OCI-LY7 (cell line): ENCODE measurements at regions not wholly inside any gene's neighbourhood (a gene's known extent, or its start where the extent isn't known, plus 50 kb on each side); places are given as distances from the start of the nearest gene placed in this dataset.
A peak's percentile ranks its signal among the peaks of the same experiment; 100 is the strongest.

ENCODE experiments used
- BruUV-seq: library from RNA; stranded (reverse); fragments of 400-500 nt; replicated peaks from 2 replicates; lab custom pipeline; 2021; lab: Mats Ljungman, UMichigan
- CTCF ChIA-PET: fragments of 300-600 bp; sonication (Branson Sonifier 250); formaldehyde crosslinking; loops from one replicate; lab custom pipeline; 2022; ENCODE audit warnings: antibody characterized with exemption; ENCODE audit not compliant: unreplicated experiment; lab: Charles Lee
- POLR2A ChIA-PET: fragments of 300-600 bp; sonication (Branson Sonifier 250); formaldehyde crosslinking; loops from one replicate; lab custom pipeline; 2022; ENCODE audit warnings: antibody characterized with exemption; lab: Charles Lee
- DNase-seq: peaks from one replicate; pipeline ENCODE4 v3.0.0-alpha.2; 2015; ENCODE audit warnings: low spot score
- H2AFZ ChIP-seq: fragments of 200-600 bp; sonication (generic), shearing (Covaris generic); 2 replicates; pipeline ENCODE4 v1.6.1; 2014; ENCODE audit warnings: mild to moderate bottlenecking, antibody characterized with exemption, low read length, moderate library complexity
- H3K27ac ChIP-seq: fragments of 200-600 bp; sonication (generic); 2 replicates; pipeline ENCODE4 v1.5.1; 2014; ENCODE audit warnings: mixed run types, low read depth, mild to moderate bottlenecking, moderate library complexity, low read length, inconsistent platforms; ENCODE audit not compliant: poor library complexity, severe bottlenecking
- H3K36me3 ChIP-seq: fragments of 200-600 bp; sonication (generic); 2 replicates; pipeline ENCODE4 v1.6.1; 2014; ENCODE audit warnings: mild to moderate bottlenecking, antibody characterized with exemption, low read length, moderate library complexity, mixed read lengths; ENCODE audit not compliant: insufficient read depth
- H3K4me1 ChIP-seq: fragments of 200-600 bp; sonication (generic); 2 replicates; pipeline ENCODE4 v1.5.1; 2014; ENCODE audit warnings: mild to moderate bottlenecking, low read length; ENCODE audit not compliant: insufficient read depth, poor library complexity, severe bottlenecking
- H3K4me2 ChIP-seq: fragments of 200-600 bp; sonication (generic); 2 replicates; pipeline ENCODE4 v1.6.1; 2014; ENCODE audit warnings: mild to moderate bottlenecking, low read length
- H3K4me3 ChIP-seq: fragments of 200-600 bp; sonication (generic); 2 replicates; pipeline ENCODE4 v1.5.1; 2014; ENCODE audit warnings: mild to moderate bottlenecking, low read depth, low read length; ENCODE audit not compliant: poor library complexity, severe bottlenecking
- H3K79me2 ChIP-seq: fragments of 200-600 bp; sonication (generic); 2 replicates; pipeline ENCODE4 v1.6.1; 2016; ENCODE audit warnings: low read depth, mild to moderate bottlenecking, low read length, moderate library complexity, mixed read lengths; ENCODE audit not compliant: insufficient read depth
- H3K9me2 ChIP-seq: fragments of 200-600 bp; sonication (generic); 2 replicates; pipeline ENCODE4 v1.6.1; 2016; ENCODE audit warnings: mild to moderate bottlenecking, low read length, mixed read lengths; ENCODE audit not compliant: insufficient read depth
- H3K9me3 ChIP-seq: fragments of 200-600 bp; sonication (generic); 2 replicates; pipeline ENCODE4 v1.6.1; 2014; ENCODE audit warnings: mild to moderate bottlenecking, mixed run types, low read length, mixed read lengths
- H4K20me1 ChIP-seq: fragments of 200-600 bp; sonication (generic); 2 replicates; pipeline ENCODE4 v1.6.1; 2014; ENCODE audit warnings: mild to moderate bottlenecking, antibody characterized with exemption, low read length, moderate library complexity, mixed read lengths; ENCODE audit not compliant: insufficient read depth
- CTCF ChIP-seq: fragments of 200-600 bp; sonication (generic); conservative IDR thresholded peaks from 2 replicates; pipeline ENCODE4 v1.5.1; 2014; ENCODE audit warnings: mild to moderate bottlenecking, antibody characterized with exemption, low read length, moderate library complexity, mixed read lengths
- EZH2phosphoT487 ChIP-seq: fragments of 200-600 bp; sonication (generic); IDR thresholded peaks from 2 replicates; pipeline ENCODE4 v1.6.1; 2018; ENCODE audit warnings: low read depth, borderline replicate concordance, mild to moderate bottlenecking, mixed run types, antibody characterized with exemption, low read length, moderate library complexity, mixed read lengths
- intact Hi-C: fragments of 100-400 bp; cut with micrococcal nuclease; formaldehyde crosslinking; loops from one replicate; pipeline ENCODE4 v1.10.0; 2022; ENCODE audit not compliant: unreplicated experiment

GRCh38 chr9:86424251-86424891, 70.2 kb upstream of the TUT7 start:
- no peaks in the 10 kb centered on the region for H3K9me2 ChIP-seq
- CTCF ChIA-PET, result no interaction called here
- BruUV-seq, result no TSS peak
- TF ChIP-seq EZH2phosphoT487 (no peak), CTCF (no peak)
- H3K27ac ChIP-seq, result no peak overlapping the region
- no peak overlapping the region for H2AFZ ChIP-seq
- H3K4me2 ChIP-seq, result no peak overlapping the region
- no peaks in the 10 kb centered on the region for H3K36me3 ChIP-seq
- H4K20me1 ChIP-seq, result no peaks in the 10 kb centered on the region
- POLR2A ChIA-PET, result interaction anchor here (0.5 kb wide), 1 partner anchor 464 kb away, joined by 3 read pairs; no protein-coding TSS in a partner anchor
- H3K79me2 ChIP-seq, result no peaks in the 10 kb centered on the region
- DNase-seq, result no peak
- intact Hi-C loops, result no loop called here
- no peak overlapping the region for H3K4me3 ChIP-seq
- no peaks in the 10 kb centered on the region for H3K9me3 ChIP-seq
- no peaks in the 10 kb centered on the region for H3K4me1 ChIP-seq

GRCh38 chr9:86413971-86414880, 60.0 kb upstream of the TUT7 start:
- DNase-seq, result peak; percentile 27
- Histone ChIP-seq H3K4me3 (no peak overlapping the region), H3K9me3 (no peaks in the 10 kb centered on the region), H3K9me2 (no peaks in the 10 kb centered on the region), H3K36me3 (no peaks in the 10 kb centered on the region), H3K79me2 (no peaks in the 10 kb centered on the region), H3K27ac (no peak overlapping the region), H2AFZ (no peak overlapping the region), H3K4me1 (no peaks in the 10 kb centered on the region), H3K4me2 (no peak overlapping the region), H4K20me1 (no peaks in the 10 kb centered on the region)
- TF ChIP-seq CTCF (peak; percentile 93), EZH2phosphoT487 (no peak)
- ChIA-PET CTCF (interaction anchor here (0.6 kb wide), 1 partner anchor 127 kb away, joined by 3 read pairs; no protein-coding TSS in a partner anchor), POLR2A (no interaction called here)
- BruUV-seq, result no TSS peak
- intact Hi-C loops, result loop anchor here (1.0 kb wide), 1 partner anchor 910 kb away; no protein-coding TSS in a partner anchor
